ENCODE measurements at regions not wholly inside any gene's neighbourhood (a gene's known extent, or its start where the extent isn't known, plus 50 kb on each side); places are given as distances from the start of the nearest gene placed in this dataset.

- no peak for TF ChIP-seq POLR2A (IDR thresholded peaks at IDR 0.05; ENCODE audit: low read length)
- TF ChIP-seq GATA1 (IDR thresholded peaks at IDR 0.05; ENCODE audit: low read depth, low read length) = no peak
Measured at GRCh38 chr4:111869339-111869738, 275.9 kb upstream of the FAM241A start.
